Parathyroid adenoma (tissue), 2 donors: ENCODE measurements at regions not wholly inside any gene's neighbourhood (a gene's known extent, or its start where the extent isn't known, plus 50 kb on each side); places are given as distances from the start of the nearest gene placed in this dataset.

Experiments used
- H2AFZ ChIP-seq: fragments of 300-600 bp; sonication (generic); one replicate; pipeline ENCODE4 v1.7.0; 2017; ENCODE audit warnings: antibody characterized with exemption, mild to moderate bottlenecking
- H3K27ac ChIP-seq: fragments of 300-600 bp; sonication (generic); one replicate; pipeline ENCODE4 v1.7.0; 2017
- H3K27me3 ChIP-seq: fragments of 300-600 bp; sonication (generic); one replicate; pipeline ENCODE4 v1.7.0; 2017; ENCODE audit warnings: low read length; ENCODE audit not compliant: control insufficient read depth, insufficient read depth
- H3K36me3 ChIP-seq: fragments of 300-600 bp; sonication (generic); one replicate; pipeline ENCODE4 v1.7.0; 2017; ENCODE audit warnings: low read length; ENCODE audit not compliant: control insufficient read depth, insufficient read depth
- H3K4me1 ChIP-seq: fragments of 300-600 bp; sonication (generic); one replicate; pipeline ENCODE4 v1.7.0; 2017; ENCODE audit warnings: control low read depth
- H3K4me2 ChIP-seq: fragments of 300-600 bp; sonication (generic); one replicate; pipeline ENCODE4 v1.7.0; 2017; ENCODE audit warnings: low read length
- H3K4me3 ChIP-seq: fragments of 300-600 bp; sonication (generic); one replicate; pipeline ENCODE4 v1.7.0; 2017; ENCODE audit warnings: low read depth, low read length
- H3K79me2 ChIP-seq: fragments of 300-600 bp; sonication (generic); one replicate; pipeline ENCODE4 v1.7.0; 2017; ENCODE audit warnings: control low read depth
- H3K9ac ChIP-seq: fragments of 300-600 bp; sonication (generic); one replicate; pipeline ENCODE4 v1.7.0; 2017; ENCODE audit warnings: mild to moderate bottlenecking
- H3K9me3 ChIP-seq: fragments of 300-600 bp; sonication (generic); one replicate; pipeline ENCODE4 v1.7.0; 2017; ENCODE audit warnings: low read length; ENCODE audit not compliant: control insufficient read depth
- TF ChIP-seq, protein P1 (sequence below): fragments of 300-600 bp; sonication (generic); IDR thresholded peaks from one replicate; pipeline ENCODE4 v1.7.0; 2017; ENCODE audit warnings: antibody characterized with exemption, mild to moderate bottlenecking
- donor health status: primary hyperparathyroidism.

DNA sequence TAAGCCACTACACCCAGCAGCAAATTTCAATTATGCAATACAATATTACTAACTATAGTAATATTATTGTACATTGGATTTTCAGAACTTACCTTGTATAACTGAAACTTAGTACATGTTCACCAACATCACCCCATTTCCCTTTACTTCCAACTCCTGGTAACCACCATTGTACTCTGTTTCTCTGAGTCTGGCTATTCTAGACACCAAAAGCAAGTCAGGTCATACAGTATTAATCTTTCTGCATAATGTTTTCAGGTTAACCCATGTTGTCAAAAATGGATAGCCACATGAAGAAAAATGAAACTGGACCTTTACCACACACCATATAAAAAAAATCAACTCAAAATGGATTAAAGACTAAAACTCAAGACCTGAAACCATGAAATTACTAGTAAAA, 558.2 kb downstream of the MMUT start:
- H3K79me2 ChIP-seq, result no peaks in the 10 kb centered on the region
- no peak overlapping the region for H2AFZ ChIP-seq
- no peak overlapping the region for H3K4me2 ChIP-seq
- H3K4me3 ChIP-seq, result no peak overlapping the region
- no peak overlapping the region for H3K9ac ChIP-seq
- no peaks in the 10 kb centered on the region for H3K27me3 ChIP-seq
- no peaks in the 10 kb centered on the region for H3K36me3 ChIP-seq
- no peak overlapping the region for H3K27ac ChIP-seq
- H3K9me3 ChIP-seq, result no peaks in the 10 kb centered on the region
- TF ChIP-seq, protein P1, sequence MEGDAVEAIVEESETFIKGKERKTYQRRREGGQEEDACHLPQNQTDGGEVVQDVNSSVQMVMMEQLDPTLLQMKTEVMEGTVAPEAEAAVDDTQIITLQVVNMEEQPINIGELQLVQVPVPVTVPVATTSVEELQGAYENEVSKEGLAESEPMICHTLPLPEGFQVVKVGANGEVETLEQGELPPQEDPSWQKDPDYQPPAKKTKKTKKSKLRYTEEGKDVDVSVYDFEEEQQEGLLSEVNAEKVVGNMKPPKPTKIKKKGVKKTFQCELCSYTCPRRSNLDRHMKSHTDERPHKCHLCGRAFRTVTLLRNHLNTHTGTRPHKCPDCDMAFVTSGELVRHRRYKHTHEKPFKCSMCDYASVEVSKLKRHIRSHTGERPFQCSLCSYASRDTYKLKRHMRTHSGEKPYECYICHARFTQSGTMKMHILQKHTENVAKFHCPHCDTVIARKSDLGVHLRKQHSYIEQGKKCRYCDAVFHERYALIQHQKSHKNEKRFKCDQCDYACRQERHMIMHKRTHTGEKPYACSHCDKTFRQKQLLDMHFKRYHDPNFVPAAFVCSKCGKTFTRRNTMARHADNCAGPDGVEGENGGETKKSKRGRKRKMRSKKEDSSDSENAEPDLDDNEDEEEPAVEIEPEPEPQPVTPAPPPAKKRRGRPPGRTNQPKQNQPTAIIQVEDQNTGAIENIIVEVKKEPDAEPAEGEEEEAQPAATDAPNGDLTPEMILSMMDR, result no peak
- no peaks in the 10 kb centered on the region for H3K4me1 ChIP-seq

DNA sequence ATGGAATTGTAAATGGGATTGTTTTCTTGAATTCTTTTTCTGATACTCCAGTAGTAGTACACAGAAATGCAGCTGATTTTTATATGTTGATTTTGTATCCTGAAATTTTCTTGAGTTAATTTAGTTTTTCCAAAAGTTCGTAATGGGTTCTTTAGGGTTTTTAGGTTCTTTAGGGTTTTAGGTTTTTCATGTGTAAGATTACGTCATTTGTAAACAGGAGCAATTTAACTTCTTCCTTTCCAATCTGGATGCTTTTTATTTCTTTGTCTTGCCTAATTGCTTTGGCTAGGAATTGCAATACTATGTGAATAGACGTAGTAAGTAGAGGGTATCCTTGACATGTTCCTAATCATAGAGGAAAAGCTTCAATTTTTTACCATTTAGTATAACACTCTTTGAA, 568.6 kb downstream of the MMUT start:
- H2AFZ ChIP-seq, result no peak overlapping the region
- no peak overlapping the region for H3K4me2 ChIP-seq
- no peak overlapping the region for H3K4me3 ChIP-seq
- H3K4me1 ChIP-seq, result no peaks in the 10 kb centered on the region
- H3K27ac ChIP-seq, result no peak overlapping the region
- TF ChIP-seq, protein P1, result no peak
- H3K36me3 ChIP-seq, result no peaks in the 10 kb centered on the region
- no peaks in the 10 kb centered on the region for H3K27me3 ChIP-seq
- H3K9me3 ChIP-seq, result no peaks in the 10 kb centered on the region
- H3K79me2 ChIP-seq, result no peaks in the 10 kb centered on the region
- H3K9ac ChIP-seq, result no peak overlapping the region

DNA sequence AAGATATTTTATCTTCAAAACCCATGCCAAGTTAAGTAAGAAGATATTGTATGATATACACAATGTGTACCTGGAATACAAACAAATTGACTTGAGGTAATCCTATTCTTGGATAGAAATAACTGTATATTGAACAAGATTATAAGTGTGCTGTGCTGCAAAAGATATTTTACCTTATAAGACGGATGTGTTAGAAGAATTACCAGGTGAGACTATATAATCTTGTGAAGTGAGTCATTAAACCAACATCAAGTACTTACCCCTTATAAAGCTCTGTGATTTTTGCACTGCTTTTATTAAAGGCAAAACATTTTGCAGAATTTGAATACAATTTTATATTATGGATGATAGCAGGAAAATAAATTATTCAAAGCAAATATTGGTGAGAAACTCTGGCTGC, 570.0 kb downstream of the MMUT start:
- Histone ChIP-seq H3K27ac (no peak overlapping the region), H3K9ac (no peak overlapping the region)

DNA sequence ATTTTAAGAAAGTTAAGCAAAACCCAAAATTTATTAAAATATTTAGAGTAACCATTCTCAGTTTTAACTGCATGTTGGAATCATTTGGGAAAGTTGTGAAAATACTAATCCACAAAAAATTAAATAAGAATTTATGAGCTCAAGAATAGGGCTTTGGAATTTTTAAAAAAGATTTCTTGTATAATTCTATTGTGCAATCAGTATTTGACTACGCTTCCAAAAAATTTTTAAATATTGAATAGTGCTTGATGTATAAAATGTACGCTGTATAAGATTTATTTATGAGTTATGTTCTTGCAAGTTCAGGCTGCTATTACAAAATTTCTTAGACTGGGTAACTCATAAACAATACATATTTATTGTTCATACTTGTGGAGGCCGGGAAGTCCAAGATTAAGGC, 571.7 kb downstream of the MMUT start:
- H3K4me2 ChIP-seq, result no peak overlapping the region
- H3K27me3 ChIP-seq, result no peaks in the 10 kb centered on the region
- H3K4me3 ChIP-seq, result no peak overlapping the region
- H3K36me3 ChIP-seq, result no peaks in the 10 kb centered on the region
- TF ChIP-seq, protein P1, result no peak
- H3K4me1 ChIP-seq, result no peaks in the 10 kb centered on the region
- no peaks in the 10 kb centered on the region for H3K9me3 ChIP-seq
- no peak overlapping the region for H3K27ac ChIP-seq
- no peaks in the 10 kb centered on the region for H3K79me2 ChIP-seq
- H2AFZ ChIP-seq, result no peak overlapping the region
- no peak overlapping the region for H3K9ac ChIP-seq

More for the DNA sequence above, 570.0 kb downstream of the MMUT start:
- Histone ChIP-seq H2AFZ (no peak overlapping the region), H3K4me3 (no peak overlapping the region), H3K4me2 (no peak overlapping the region), H3K79me2 (no peaks in the 10 kb centered on the region), H3K9me3 (no peaks in the 10 kb centered on the region), H3K4me1 (no peaks in the 10 kb centered on the region), H3K27me3 (no peaks in the 10 kb centered on the region), H3K36me3 (no peaks in the 10 kb centered on the region)
- TF ChIP-seq, protein P1, result no peak

DNA sequence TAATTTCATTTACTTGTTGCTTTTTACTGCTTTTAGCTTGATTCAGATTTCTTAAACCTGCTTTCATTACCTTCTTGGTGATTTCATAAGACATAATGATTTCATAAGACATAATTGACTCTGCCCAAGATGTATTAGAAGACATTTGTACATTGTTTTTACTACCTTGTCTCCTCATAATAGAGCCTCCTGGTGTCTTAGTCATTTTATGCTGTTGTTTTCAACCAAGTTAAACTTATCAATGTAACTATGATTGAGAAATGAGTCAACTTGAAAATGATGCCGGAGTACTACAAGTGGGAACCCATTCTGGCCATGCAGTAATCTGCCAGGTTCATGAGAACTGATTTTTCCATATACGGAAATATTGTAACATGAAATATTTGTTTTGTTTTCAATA, 573.6 kb downstream of the MMUT start:
- Histone ChIP-seq H2AFZ (no peak overlapping the region), H3K36me3 (no peaks in the 10 kb centered on the region), H3K9me3 (no peaks in the 10 kb centered on the region), H3K4me1 (no peaks in the 10 kb centered on the region), H3K4me2 (no peak overlapping the region), H3K4me3 (no peak overlapping the region), H3K9ac (no peak overlapping the region), H3K27me3 (no peaks in the 10 kb centered on the region), H3K27ac (no peak overlapping the region), H3K79me2 (no peaks in the 10 kb centered on the region)
- TF ChIP-seq, protein P1, result no peak
